ENCODE measurements at regions not wholly inside any gene's neighbourhood (a gene's known extent, or its start where the extent isn't known, plus 50 kb on each side); places are given as distances from the start of the nearest gene placed in this dataset.

- FAIRE-seq: no peak
Observed at GRCh38 chr18:45339810-45340550, 275.3 kb upstream of the SLC14A2 start.

More at GRCh38 chr18:45339810-45340550, 275.3 kb upstream of the SLC14A2 start:
- H3K27ac ChIP-seq (ENCODE audit: control insufficient read depth, insufficient read depth): no peak overlapping the region
- no peaks in the 10 kb centered on the region for H3K9me3 ChIP-seq (replicated peaks; ENCODE audit: control insufficient read depth, insufficient read depth, low read length)
- CTCF ChIA-PET: no interaction called here
- no peak overlapping the region for H3K4me2 ChIP-seq (ENCODE audit: control insufficient read depth, insufficient read depth)
- H4K20me1 ChIP-seq (ENCODE audit: control insufficient read depth, insufficient read depth): no peaks in the 10 kb centered on the region
- TF ChIP-seq GATAD2B (conservative IDR thresholded peaks at IDR 0.05; ENCODE audit: low read depth): no peak
- no peak for TF ChIP-seq WRNIP1 (IDR thresholded peaks at IDR 0.05; ENCODE audit: borderline replicate concordance, low read depth, low read length)
- no peak for TF ChIP-seq SIX5 (IDR thresholded peaks at IDR 0.05; ENCODE audit: low read depth, low read length, severe bottlenecking)
- TF ChIP-seq, protein P1, sequence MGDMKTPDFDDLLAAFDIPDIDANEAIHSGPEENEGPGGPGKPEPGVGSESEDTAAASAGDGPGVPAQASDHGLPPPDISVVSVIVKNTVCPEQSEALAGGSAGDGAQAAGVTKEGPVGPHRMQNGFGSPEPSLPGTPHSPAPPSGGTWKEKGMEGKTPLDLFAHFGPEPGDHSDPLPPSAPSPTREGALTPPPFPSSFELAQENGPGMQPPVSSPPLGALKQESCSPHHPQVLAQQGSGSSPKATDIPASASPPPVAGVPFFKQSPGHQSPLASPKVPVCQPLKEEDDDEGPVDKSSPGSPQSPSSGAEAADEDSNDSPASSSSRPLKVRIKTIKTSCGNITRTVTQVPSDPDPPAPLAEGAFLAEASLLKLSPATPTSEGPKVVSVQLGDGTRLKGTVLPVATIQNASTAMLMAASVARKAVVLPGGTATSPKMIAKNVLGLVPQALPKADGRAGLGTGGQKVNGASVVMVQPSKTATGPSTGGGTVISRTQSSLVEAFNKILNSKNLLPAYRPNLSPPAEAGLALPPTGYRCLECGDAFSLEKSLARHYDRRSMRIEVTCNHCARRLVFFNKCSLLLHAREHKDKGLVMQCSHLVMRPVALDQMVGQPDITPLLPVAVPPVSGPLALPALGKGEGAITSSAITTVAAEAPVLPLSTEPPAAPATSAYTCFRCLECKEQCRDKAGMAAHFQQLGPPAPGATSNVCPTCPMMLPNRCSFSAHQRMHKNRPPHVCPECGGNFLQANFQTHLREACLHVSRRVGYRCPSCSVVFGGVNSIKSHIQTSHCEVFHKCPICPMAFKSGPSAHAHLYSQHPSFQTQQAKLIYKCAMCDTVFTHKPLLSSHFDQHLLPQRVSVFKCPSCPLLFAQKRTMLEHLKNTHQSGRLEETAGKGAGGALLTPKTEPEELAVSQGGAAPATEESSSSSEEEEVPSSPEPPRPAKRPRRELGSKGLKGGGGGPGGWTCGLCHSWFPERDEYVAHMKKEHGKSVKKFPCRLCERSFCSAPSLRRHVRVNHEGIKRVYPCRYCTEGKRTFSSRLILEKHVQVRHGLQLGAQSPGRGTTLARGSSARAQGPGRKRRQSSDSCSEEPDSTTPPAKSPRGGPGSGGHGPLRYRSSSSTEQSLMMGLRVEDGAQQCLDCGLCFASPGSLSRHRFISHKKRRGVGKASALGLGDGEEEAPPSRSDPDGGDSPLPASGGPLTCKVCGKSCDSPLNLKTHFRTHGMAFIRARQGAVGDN (IDR thresholded peaks at IDR 0.05): no peak
- no peak for TF ChIP-seq NFYB (IDR thresholded peaks at IDR 0.05; ENCODE audit: insufficient read depth, low read depth, low read length)
- TF ChIP-seq CREB1 (IDR thresholded peaks at IDR 0.05; ENCODE audit: low read depth): no peak
- TF ChIP-seq RB1 (IDR thresholded peaks at IDR 0.05; ENCODE audit: borderline replicate concordance): no peak
- TF ChIP-seq ZNF274 (IDR thresholded peaks at IDR 0.05; ENCODE audit: insufficient read depth, insufficient read length): no peak
- TF ChIP-seq, protein P2, sequence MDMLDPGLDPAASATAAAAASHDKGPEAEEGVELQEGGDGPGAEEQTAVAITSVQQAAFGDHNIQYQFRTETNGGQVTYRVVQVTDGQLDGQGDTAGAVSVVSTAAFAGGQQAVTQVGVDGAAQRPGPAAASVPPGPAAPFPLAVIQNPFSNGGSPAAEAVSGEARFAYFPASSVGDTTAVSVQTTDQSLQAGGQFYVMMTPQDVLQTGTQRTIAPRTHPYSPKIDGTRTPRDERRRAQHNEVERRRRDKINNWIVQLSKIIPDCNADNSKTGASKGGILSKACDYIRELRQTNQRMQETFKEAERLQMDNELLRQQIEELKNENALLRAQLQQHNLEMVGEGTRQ (IDR thresholded peaks at IDR 0.05; ENCODE audit: borderline replicate concordance, low read depth, low read length): no peak
- no peak for TF ChIP-seq JUNB (IDR thresholded peaks at IDR 0.05)
- no peak for TF ChIP-seq NR2C2 (IDR thresholded peaks at IDR 0.05; ENCODE audit: borderline replicate concordance, control insufficient read depth, insufficient read length, low read depth)
- no peak for TF ChIP-seq HDAC6 (IDR thresholded peaks at IDR 0.05; ENCODE audit: unreplicated experiment)
- TF ChIP-seq BACH1 (IDR thresholded peaks at IDR 0.05; ENCODE audit: borderline replicate concordance): no peak
- TF ChIP-seq FOXM1 (IDR thresholded peaks at IDR 0.05; ENCODE audit: low read depth, low read length): no peak
- TF ChIP-seq SPI1 (IDR thresholded peaks at IDR 0.05; ENCODE audit: borderline replicate concordance, insufficient read depth, low read depth, low read length): no peak
- TF ChIP-seq RAD51 (IDR thresholded peaks at IDR 0.05): no peak
- no peaks in the 10 kb centered on the region for H3K36me3 ChIP-seq (ENCODE audit: control insufficient read depth in 2 of 2, insufficient read depth in 2 of 2, low read length in 1 of 2)
- H3K79me2 ChIP-seq (ENCODE audit: control insufficient read depth, insufficient read depth, low read length): no peaks in the 10 kb centered on the region
- no TSS peak for BruUV-seq (replicated peaks)
- intact Hi-C loops (cut with micrococcal nuclease; ENCODE audit: unreplicated experiment) (no loop called here), in situ Hi-C loops (cut with MboI) (no loop called here)
- RAD21 ChIA-PET (ENCODE audit: unreplicated experiment): no interaction called here
- DNase-seq (ENCODE audit: low read depth, low spot score): no peak
- SMC1A ChIA-PET (ENCODE audit: uncharacterized antibody, unreplicated experiment): no interaction called here
- POLR2A ChIA-PET: no interaction called here
- H2AFZ ChIP-seq (ENCODE audit: control insufficient read depth, low read depth, low read length): no peak overlapping the region
- 2% methylated on average over 4 of the region's 4 CpGs for WGBS (ENCODE audit: insufficient coverage, insufficient replicate concordance, low lambda C conversion rate, missing lambda C conversion rate)
- H3K4me3 ChIP-seq: no peak overlapping the region
- H3K9ac ChIP-seq (ENCODE audit: control insufficient read depth, insufficient read depth, low read length): no peak overlapping the region
- ATAC-seq: no peak
- H3K4me1 ChIP-seq (ENCODE audit: control insufficient read depth, insufficient read depth, low read length): no peaks in the 10 kb centered on the region
- H3K27me3 ChIP-seq (replicated peaks in 1 of 2; ENCODE audit: control insufficient read depth in 2 of 2, insufficient read depth in 2 of 2, low read length in 1 of 2): no peaks in the 10 kb centered on the region

Data from GM12878 (cell line).